IMR-90 (cell line): ENCODE measurements at regions not wholly inside any gene's neighbourhood (a gene's known extent, or its start where the extent isn't known, plus 50 kb on each side); places are given as distances from the start of the nearest gene placed in this dataset.
A peak's percentile ranks its signal among the peaks of the same experiment; 100 is the strongest.

Experiments
- ATAC-seq: fragments of 200-7000 bp; cut with Tn5 transposase; 2 replicates; pipeline ENCODE4 v1.9.1; 2020; ENCODE audit warnings: low read depth, mild to moderate bottlenecking, moderate library complexity
- BruUV-seq: library from RNA; stranded (reverse); fragments of 400-500 nt; replicated peaks from 2 replicates; lab custom pipeline; 2021; lab: Mats Ljungman, UMichigan
- CTCF ChIA-PET: fragments of 300-600 bp; formaldehyde crosslinking; extraction: SDS; loops from one replicate; lab custom pipeline; 2021; ENCODE audit warnings: antibody characterized with exemption; lab: Yijun Ruan, JAX
- POLR2A ChIA-PET: fragments of 300-600 bp; sonication (Branson Sonifier 250); formaldehyde crosslinking; loops from one replicate; lab custom pipeline; 2022; ENCODE audit warnings: antibody characterized with exemption; ENCODE audit not compliant: unreplicated experiment; lab: Charles Lee
- DNase-seq: peaks from one replicate; pipeline ENCODE4 v3.0.0; 2013
- H2AFZ ChIP-seq: replicated peaks from 2 replicates; pipeline ENCODE3; 2013; ENCODE audit warnings: low read length, mild to moderate bottlenecking; ENCODE audit not compliant: poor library complexity
- H2AK5ac ChIP-seq: 2 replicates; pipeline ENCODE4 v1.6.1; 2013; ENCODE audit warnings: low read depth, low read length, inconsistent platforms
- H2AK9ac ChIP-seq: replicated peaks from 2 replicates; pipeline ENCODE3; 2013; ENCODE audit warnings: mild to moderate bottlenecking, low read depth, low read length, moderate library complexity; ENCODE audit not compliant: poor library complexity
- H2BK120ac ChIP-seq: 2 replicates; pipeline ENCODE4 v1.6.1; 2013; ENCODE audit warnings: low read depth, low read length, inconsistent platforms
- H2BK15ac ChIP-seq: 3 replicates; pipeline ENCODE4 v1.6.1; 2013; ENCODE audit warnings: low read depth, low read length, inconsistent platforms
- H2BK20ac ChIP-seq: 2 replicates; pipeline ENCODE4 v1.6.1; 2013; ENCODE audit warnings: low read depth, mild to moderate bottlenecking, inconsistent platforms, low read length, moderate library complexity
- H2BK5ac ChIP-seq: 2 replicates; pipeline ENCODE4 v1.6.1; 2013; ENCODE audit warnings: mild to moderate bottlenecking, low read depth, low read length, inconsistent platforms; ENCODE audit not compliant: poor library complexity, severe bottlenecking
- H3K14ac ChIP-seq: replicated peaks from 2 replicates; pipeline ENCODE4 v1.6.1; 2013; ENCODE audit warnings: low read depth, low read length, inconsistent platforms
- H3K18ac ChIP-seq: 2 replicates; pipeline ENCODE4 v1.6.1; 2013; ENCODE audit warnings: low read depth, low read length, control low read depth
- H3K23ac ChIP-seq: 2 replicates; pipeline ENCODE4 v1.6.1; 2013; ENCODE audit warnings: low read depth, low read length, inconsistent platforms
- H3K27ac ChIP-seq: 2 replicates; pipeline ENCODE4 v1.5.1; 2013; ENCODE audit warnings: mild to moderate bottlenecking, control low read depth, low read length; ENCODE audit not compliant: insufficient read depth
- H3K27me3 ChIP-seq: 2 replicates; pipeline ENCODE4 v1.6.1; 2013; ENCODE audit warnings: low read length; ENCODE audit not compliant: control insufficient read depth, insufficient read depth
- H3K36me3 ChIP-seq: 2 replicates; pipeline ENCODE4 v1.6.1; 2013; ENCODE audit warnings: low read length, mixed read lengths; ENCODE audit not compliant: control insufficient read depth, insufficient read depth
- H3K4ac ChIP-seq: 2 replicates; pipeline ENCODE4 v1.6.1; 2013; ENCODE audit warnings: low read depth, low read length, inconsistent platforms
- H3K4me1 ChIP-seq: 2 replicates; pipeline ENCODE4 v1.6.1; 2013; ENCODE audit warnings: low read length, mixed read lengths; ENCODE audit not compliant: control insufficient read depth, insufficient read depth
- H3K4me2 ChIP-seq: 2 replicates; pipeline ENCODE4 v1.6.1; 2013; ENCODE audit warnings: low read depth, mild to moderate bottlenecking, control low read depth, low read length, moderate library complexity
- H3K4me3 ChIP-seq: 2 replicates; pipeline ENCODE4 v1.5.1; 2013; ENCODE audit warnings: low read depth, mild to moderate bottlenecking, control low read depth, low read length, moderate library complexity; ENCODE audit not compliant: insufficient read depth
- H3K56ac ChIP-seq: 2 replicates; pipeline ENCODE4 v1.6.1; 2013; ENCODE audit warnings: low read length, inconsistent platforms; ENCODE audit not compliant: insufficient read depth; ENCODE audit errors: extremely low read depth
- H3K79me1 ChIP-seq, 2 experiments: 2 replicates each; pipeline ENCODE4 v1.6.1; 2013; ENCODE audit warnings: low read length in 2 of 2, inconsistent platforms in 1 of 2, low read depth in 1 of 2
- H3K9ac ChIP-seq: 2 replicates; pipeline ENCODE4 v1.6.1; 2013; ENCODE audit warnings: low read depth, low read length, control low read depth
- H3K9me1 ChIP-seq: 2 replicates; pipeline ENCODE4 v1.6.1; 2013; ENCODE audit warnings: low read length, inconsistent platforms; ENCODE audit not compliant: insufficient read depth
- H3K9me3 ChIP-seq: 2 replicates; pipeline ENCODE4 v1.6.1; 2013; ENCODE audit warnings: low read length; ENCODE audit not compliant: control insufficient read depth, insufficient read depth
- H4K20me1 ChIP-seq: 2 replicates; pipeline ENCODE4 v1.6.1; 2013; ENCODE audit warnings: low read length, inconsistent platforms; ENCODE audit not compliant: insufficient read depth
- H4K5ac ChIP-seq: 2 replicates; pipeline ENCODE4 v1.6.1; 2013; ENCODE audit warnings: mild to moderate bottlenecking, low read depth, low read length, control low read depth
- H4K8ac ChIP-seq, 2 experiments: 2 replicates each; pipeline ENCODE4 v1.6.1; 2013; ENCODE audit warnings: low read depth in 2 of 2, low read length in 2 of 2, control low read depth in 1 of 2, inconsistent platforms in 1 of 2
- H4K91ac ChIP-seq: 2 replicates; pipeline ENCODE4 v1.6.1; 2013; ENCODE audit warnings: low read depth, low read length, inconsistent platforms; ENCODE audit not compliant: insufficient read depth
- BHLHE40 ChIP-seq: fragments of 150-350 bp; IDR thresholded peaks from 2 replicates; pipeline ENCODE4 v1.6.1; 2016; ENCODE audit warnings: mild to moderate bottlenecking, low read depth, low read length
- FOS ChIP-seq: fragments of 150-350 bp; IDR thresholded peaks from 2 replicates; pipeline ENCODE4 v1.6.1; 2016; ENCODE audit warnings: low read depth, low read length
- MAFK ChIP-seq: IDR thresholded peaks from 2 replicates; pipeline ENCODE4 v1.6.1; 2012; ENCODE audit warnings: low read depth, low read length, improper control_type of control experiment
- MXI1 ChIP-seq: IDR thresholded peaks from 2 replicates; pipeline ENCODE4 v1.6.1; 2012; ENCODE audit warnings: low read depth, mild to moderate bottlenecking, low read length, moderate library complexity, borderline replicate concordance
- NFE2L2 ChIP-seq: fragments of 150-350 bp; IDR thresholded peaks from 2 replicates; pipeline ENCODE4 v1.6.1; 2016; ENCODE audit warnings: low read depth, mild to moderate bottlenecking, low read length
- RAD21 ChIP-seq: IDR thresholded peaks from 2 replicates; pipeline ENCODE4 v1.6.1; 2012; ENCODE audit warnings: low read length, improper control_type of control experiment
- RCOR1 ChIP-seq: IDR thresholded peaks from 2 replicates; pipeline ENCODE4 v1.6.1; 2012; ENCODE audit warnings: mild to moderate bottlenecking, low read length, improper control_type of control experiment; ENCODE audit not compliant: insufficient replicate concordance
- RFX5 ChIP-seq: IDR thresholded peaks from 2 replicates; pipeline ENCODE4 v1.8.0; 2012; ENCODE audit warnings: low read depth, mild to moderate bottlenecking, low read length, moderate library complexity
- WGBS, 2 experiments: methylation state at CpG; one replicate each; pipeline versions ENCODE4 v1.1.5 to v1.1.7; 2013; ENCODE audit warnings: missing lambda C conversion rate in 2 of 2; ENCODE audit not compliant: insufficient read length in 1 of 2; ENCODE audit errors: extremely low coverage in 2 of 2; 5-methylcytosine and 5-hydroxymethylcytosine counted together
- dilution Hi-C: fragments of 300-500 bp; cut with HindIII; formaldehyde crosslinking; loops from one replicate; pipeline ENCODE4 v1.14.3; 2018; ENCODE audit warnings: low sequenced_read_pairs; ENCODE audit not compliant: unreplicated experiment
- in situ Hi-C: fragments of 300-500 bp; cut with MboI; formaldehyde crosslinking; loops from 3 replicates; pipeline ENCODE4 v1.14.3; 2019; ENCODE audit warnings: low sequenced_read_pairs, inconsistent platforms, mixed read lengths
- intact Hi-C: fragments of 100-400 bp; cut with micrococcal nuclease; formaldehyde crosslinking; loops from 2 replicates; pipeline ENCODE4 v1.10.0; 2022
- TF ChIP-seq, protein P1 (sequence below): conservative IDR thresholded peaks from 2 replicates; pipeline ENCODE4 v1.5.1; 2012; ENCODE audit warnings: mild to moderate bottlenecking, low read depth, low read length, improper control_type of control experiment

- H2BK5ac ChIP-seq, result peak overlapping the region; percentile 79
- DNase-seq, result peak; percentile 69
- peak overlapping the region; percentile 96; the same call in 1 of the 3 replicates for H2BK15ac ChIP-seq
- in situ Hi-C loops (no loop called here), intact Hi-C loops (loop anchor here (1.0 kb wide), 1 partner anchor 99 kb away; no protein-coding TSS in a partner anchor), dilution Hi-C loops (no loop called here)
- H2AK9ac ChIP-seq, result no peak overlapping the region
- no peak overlapping the region; the same call in 1 of the 2 replicates for H4K5ac ChIP-seq
- H4K91ac ChIP-seq, result no peak overlapping the region
- no CpG with 5 or more reads among the region's 3 CpGs for WGBS, 2 experiments
- H3K18ac ChIP-seq, result no peak overlapping the region
- no TSS peak for BruUV-seq
- no peak overlapping the region for H2BK120ac ChIP-seq
- H3K9me3 ChIP-seq, result no peaks in the 10 kb centered on the region
- no peak overlapping the region; the same call in 1 of the 2 replicates for H3K4ac ChIP-seq
- no peak overlapping the region for H2BK20ac ChIP-seq
- ATAC-seq, result peak; percentile 60
- TF ChIP-seq MAFK, result no peak
- no peak for TF ChIP-seq FOS
- no peak for TF ChIP-seq BHLHE40
- TF ChIP-seq RCOR1, result no peak
- TF ChIP-seq, protein P1, sequence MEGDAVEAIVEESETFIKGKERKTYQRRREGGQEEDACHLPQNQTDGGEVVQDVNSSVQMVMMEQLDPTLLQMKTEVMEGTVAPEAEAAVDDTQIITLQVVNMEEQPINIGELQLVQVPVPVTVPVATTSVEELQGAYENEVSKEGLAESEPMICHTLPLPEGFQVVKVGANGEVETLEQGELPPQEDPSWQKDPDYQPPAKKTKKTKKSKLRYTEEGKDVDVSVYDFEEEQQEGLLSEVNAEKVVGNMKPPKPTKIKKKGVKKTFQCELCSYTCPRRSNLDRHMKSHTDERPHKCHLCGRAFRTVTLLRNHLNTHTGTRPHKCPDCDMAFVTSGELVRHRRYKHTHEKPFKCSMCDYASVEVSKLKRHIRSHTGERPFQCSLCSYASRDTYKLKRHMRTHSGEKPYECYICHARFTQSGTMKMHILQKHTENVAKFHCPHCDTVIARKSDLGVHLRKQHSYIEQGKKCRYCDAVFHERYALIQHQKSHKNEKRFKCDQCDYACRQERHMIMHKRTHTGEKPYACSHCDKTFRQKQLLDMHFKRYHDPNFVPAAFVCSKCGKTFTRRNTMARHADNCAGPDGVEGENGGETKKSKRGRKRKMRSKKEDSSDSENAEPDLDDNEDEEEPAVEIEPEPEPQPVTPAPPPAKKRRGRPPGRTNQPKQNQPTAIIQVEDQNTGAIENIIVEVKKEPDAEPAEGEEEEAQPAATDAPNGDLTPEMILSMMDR, result no peak
- no peak for TF ChIP-seq MXI1
- TF ChIP-seq RAD21, result no peak
- TF ChIP-seq NFE2L2, result no peak
- TF ChIP-seq RFX5, result no peak
- no peak overlapping the region for H3K9ac ChIP-seq
- no peak overlapping the region for H3K4me3 ChIP-seq
- no peak overlapping the region for H3K56ac ChIP-seq
- peaks cover 15% of the 10 kb centered on the region for H3K4me1 ChIP-seq
- no peaks in the 10 kb centered on the region for H4K20me1 ChIP-seq
- H2AK5ac ChIP-seq, result no peak overlapping the region
- ChIA-PET CTCF (interaction anchor here (0.6 kb wide), 1 partner anchor 91 kb away, joined by 5 read pairs; no protein-coding TSS in a partner anchor), POLR2A (interaction anchor here (0.6 kb wide), 1 partner anchor 98 kb away, joined by 3 read pairs; no protein-coding TSS in a partner anchor)
- H3K36me3 ChIP-seq, result no peaks in the 10 kb centered on the region
- H3K79me1 ChIP-seq, result no peaks in the 10 kb centered on the region
- H4K8ac ChIP-seq, result peak overlapping the region in 1 of 2 experiments; percentile 11; a peak in 2 of 4 replicates
- H3K9me1 ChIP-seq, result peaks cover 11% of the 10 kb centered on the region
- no peak overlapping the region for H2AFZ ChIP-seq
- H3K27me3 ChIP-seq, result no peaks in the 10 kb centered on the region
- peak overlapping the region; percentile 65; the same call in 1 of the 2 replicates for H3K27ac ChIP-seq
- no peak overlapping the region for H3K14ac ChIP-seq
- no peak overlapping the region for H3K4me2 ChIP-seq
- H3K23ac ChIP-seq, result no peak overlapping the region; the same call in 1 of the 2 replicates
These were observed 301.6 kb upstream of the THBS1 start for GRCh38 chr15:39279311-39279710.
